Bone marrow (tissue), 2 donors: ENCODE measurements at regions not wholly inside any gene's neighbourhood (a gene's known extent, or its start where the extent isn't known, plus 50 kb on each side); places are given as distances from the start of the nearest gene placed in this dataset.

Experiments
- DNase-seq, 2 donors: peaks; one replicate each; lab custom pipeline; 2025; lab: John Stamatoyannopoulos, UW

DNA sequence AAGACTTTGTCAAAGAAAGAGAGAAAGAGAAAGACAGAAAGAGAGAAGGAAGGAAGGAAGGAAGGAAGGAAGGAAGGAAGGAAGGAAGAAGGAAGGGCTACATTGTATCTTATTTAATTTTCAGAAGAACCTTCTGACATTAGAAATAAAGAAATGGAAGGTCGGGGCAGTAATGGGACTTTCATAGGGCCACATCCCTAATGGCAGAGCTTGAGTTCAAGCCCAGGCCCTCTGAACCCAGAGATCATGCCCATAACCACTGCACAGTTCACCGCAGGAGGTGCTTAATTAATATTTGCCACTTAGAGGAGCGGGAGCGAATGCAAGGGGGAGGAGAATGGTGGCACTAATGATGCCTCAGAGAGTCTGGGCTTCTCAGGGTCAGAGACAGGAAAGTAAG is 233.3 kb downstream of the MN1 start:
- no peak for DNase-seq

DNA sequence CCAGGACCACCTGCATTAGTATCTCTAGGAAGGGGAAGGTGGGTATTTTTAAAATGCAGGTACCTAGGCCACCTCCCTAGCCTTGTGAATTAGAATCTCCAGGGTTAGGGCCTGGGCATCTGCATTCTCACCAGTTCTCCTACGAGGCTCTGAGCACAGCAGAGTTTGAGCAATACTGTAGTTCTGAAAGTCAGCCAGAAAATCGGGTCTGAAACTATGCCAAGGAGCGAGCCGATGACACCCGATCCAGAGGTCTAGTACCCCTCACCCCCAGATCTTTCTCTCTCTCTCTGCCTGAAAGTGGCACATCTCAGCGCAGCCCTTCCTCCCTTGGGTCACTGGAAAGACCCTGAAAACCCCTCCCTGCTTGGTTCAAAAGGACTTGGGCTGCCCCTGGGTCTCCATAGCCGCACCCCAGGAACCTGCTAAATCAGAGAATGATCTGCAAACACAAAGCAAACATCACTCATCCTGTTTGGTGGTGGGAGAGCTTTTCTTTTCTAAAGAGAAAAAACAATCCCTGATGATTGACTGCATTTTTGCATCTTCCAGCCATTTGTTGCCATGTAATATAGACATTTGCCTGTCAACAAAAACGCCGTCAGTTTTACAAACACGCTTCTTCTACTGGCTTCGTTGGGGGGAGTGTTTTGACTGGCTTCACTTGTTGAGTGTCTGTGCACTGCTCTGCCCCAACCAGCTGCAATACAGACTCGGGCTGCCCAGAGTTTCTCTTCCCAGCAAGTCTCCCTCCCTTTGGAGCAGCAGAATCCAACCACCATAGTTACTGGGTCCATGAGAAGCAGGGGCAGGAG is 229.9 kb downstream of the MN1 start:
- no peak for DNase-seq

DNA sequence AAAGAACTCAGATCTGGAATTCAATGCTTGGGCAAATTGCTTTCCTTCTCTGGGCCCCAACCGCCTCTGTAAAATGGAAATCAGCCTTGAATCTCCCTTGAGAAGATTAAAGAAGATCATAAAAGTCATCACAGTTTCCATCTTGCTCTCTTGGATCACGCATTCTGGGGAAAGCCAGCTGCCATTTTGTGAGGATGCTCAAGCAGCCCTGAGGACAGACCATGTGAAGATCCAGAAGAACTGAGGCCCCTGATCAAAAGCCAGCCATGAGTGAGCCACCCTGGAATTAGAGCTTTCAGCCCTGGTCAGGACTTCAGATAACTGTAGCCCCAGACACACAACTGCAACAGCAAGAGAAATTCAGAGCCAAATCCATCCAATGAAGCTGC is 229.3 kb downstream of the MN1 start:
- no peak for DNase-seq

DNA sequence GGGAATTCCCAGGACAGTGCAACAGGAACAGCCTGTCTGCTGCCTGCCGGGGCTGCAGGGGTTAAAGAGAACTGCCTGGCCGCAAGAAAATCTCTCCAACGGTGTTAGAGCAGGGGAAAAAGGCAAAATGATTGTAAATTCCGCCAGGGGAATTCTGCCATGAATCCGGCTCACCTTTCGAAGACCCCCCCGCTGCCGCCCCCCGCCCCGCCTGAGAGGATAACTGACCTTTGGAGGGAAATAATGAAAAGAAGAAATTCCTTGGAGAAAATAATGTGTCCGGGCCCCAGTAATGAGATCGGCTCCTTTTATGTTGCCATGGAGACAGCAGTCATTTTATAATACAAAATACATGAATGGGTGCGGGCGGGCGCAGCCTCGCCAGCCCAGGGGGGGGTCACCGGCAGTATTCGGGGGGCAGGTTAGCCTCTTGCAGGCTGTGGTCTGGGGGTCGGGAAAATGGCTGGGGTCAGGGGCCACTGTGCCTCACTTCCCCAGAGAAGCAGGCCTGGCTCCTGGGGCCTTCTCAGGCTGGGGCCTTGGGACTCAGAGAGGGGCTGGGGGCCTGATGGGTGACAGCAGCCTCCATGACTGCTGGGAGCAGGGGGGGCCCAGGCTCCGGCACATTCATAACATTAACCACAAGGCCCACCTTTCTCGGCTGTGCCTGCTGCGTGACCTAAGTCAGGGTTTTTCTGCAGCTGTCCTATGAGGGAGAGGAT is 228.1 kb downstream of the MN1 start:
- no peak for DNase-seq

DNA sequence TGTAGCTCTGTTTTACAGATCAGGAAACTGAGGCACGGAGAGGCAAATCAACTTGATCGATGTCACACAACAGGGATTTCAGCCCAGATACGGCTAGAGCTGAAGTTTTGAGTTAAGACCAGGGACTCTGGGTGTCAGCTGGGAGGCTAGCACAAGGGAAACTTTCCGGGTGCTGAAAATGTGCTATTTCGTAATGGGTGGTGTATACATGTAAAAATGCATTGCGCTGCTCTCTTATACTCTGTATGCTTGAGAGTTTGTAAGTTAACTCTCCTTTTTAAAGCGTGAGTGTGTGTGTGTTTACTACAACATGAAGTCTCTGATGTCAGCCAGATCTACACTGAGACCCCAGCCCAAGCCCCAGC is 227.6 kb downstream of the MN1 start:
- DNase-seq, result no peak

DNA sequence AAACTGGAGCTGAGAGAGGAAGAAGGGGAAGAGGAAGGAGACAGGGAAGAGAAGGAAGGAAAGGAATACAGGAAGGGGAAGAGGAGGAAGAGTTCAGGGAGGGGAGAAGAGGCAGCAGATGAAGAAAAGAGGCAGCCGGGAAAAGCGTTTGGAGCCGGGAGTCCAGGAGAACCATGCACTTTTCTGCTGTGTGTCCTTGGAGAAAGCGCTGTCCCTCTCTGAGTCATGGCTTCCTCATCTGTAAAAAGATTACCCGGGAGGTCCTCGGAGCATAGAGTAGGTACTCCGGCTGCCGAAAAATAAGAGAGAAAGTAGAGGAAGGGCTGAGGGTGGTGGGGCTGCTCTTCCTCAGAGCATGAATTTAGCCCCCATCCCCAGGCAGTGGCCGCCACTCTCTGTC is 226.9 kb downstream of the MN1 start:
- DNase-seq, result no peak

DNA sequence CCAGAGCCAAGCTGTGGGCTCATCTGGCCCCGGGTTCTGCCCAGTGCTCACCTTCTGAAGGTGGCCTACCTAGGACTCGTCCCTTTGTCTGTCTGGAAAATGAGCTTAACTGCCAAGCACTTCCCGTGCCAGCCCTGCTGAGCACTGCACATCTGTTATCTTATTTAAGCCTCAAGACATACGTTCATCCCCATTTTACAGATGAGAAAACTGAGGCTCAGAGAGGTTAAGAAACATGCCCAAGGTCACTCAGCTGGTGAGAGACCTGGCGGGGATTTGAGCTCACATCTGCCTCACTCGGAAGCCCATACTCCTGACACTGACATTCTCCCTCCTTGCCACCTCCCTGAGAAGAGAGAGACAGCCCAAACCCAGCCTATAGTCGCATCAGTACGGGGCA is 226.2 kb downstream of the MN1 start:
- DNase-seq, result no peak

DNA sequence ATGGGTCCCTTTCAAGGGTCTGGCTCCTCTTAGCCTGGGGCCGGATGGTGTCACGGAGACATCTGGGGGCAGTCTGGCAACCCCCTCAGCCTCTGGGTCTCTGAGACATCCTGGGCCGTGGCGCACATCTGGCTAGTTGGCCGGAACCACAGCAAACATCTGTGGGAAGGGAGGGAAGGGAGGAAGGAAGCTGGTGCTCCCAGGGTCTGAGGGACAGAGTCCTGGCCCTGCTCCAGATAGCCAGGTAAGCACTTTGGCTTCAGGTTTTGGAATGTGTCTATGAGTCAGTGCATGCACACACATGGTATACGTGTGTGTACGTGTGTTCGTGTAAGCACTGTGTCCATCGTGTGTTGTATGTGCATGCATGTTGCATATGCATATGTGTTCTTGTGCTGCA is 225.1 kb downstream of the MN1 start:
- DNase-seq, result no peak

DNA sequence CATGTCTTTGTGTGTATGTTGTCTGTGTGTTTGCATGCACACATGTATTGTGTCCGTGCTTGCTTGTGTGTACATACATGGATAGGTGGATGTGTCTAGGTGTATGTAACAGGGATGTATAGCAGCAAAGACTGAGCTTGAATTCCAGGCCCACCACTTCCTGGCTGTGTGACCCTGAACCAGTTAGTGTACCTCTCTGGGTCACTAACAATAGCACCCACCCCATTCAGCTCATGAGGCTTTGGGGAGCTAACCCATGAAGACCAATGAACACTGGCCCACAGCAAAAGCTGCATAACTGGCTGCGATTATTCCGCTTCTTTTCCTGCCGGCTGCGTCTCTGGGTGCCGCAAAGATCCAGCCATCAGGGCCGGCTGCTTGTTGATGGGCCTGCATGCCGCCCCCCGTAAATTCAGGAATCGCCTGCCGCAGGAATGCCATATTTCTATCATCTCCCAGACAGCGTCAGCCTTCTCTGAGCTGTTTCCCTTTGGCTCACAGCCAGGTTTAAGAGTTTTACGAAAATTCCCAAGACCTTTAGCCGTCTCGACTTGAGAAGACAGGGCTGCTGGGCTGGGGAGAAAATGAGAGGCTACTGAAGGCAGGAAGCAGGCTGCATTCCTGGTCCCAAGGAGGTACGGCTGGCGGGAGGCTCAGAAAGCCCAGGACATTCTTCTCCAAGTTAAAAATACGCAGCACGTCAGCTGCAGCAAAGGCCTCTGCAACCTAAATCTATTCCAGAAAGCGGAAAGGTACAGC is 224.6 kb downstream of the MN1 start:
- DNase-seq, result no peak

DNA sequence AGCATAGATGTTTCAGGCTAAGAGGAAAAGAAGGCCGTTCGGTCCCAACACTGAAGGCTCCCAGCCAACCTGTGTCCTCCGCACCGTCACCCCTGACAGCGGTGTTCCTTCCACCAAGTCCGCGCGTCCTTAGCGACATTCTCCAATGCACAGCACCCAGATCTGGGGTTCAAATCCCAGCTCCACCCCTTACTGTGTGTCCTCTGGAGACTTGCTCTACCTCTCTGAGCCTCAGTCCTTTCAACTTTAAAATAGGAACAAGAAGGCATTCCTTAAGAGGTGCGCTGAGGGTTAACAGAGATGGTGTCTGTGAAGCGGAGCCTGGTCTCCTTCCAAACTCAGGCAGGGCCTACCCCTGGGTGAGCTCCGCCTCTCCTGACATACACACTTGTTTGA is 224.0 kb downstream of the MN1 start:
- no peak for DNase-seq

DNA sequence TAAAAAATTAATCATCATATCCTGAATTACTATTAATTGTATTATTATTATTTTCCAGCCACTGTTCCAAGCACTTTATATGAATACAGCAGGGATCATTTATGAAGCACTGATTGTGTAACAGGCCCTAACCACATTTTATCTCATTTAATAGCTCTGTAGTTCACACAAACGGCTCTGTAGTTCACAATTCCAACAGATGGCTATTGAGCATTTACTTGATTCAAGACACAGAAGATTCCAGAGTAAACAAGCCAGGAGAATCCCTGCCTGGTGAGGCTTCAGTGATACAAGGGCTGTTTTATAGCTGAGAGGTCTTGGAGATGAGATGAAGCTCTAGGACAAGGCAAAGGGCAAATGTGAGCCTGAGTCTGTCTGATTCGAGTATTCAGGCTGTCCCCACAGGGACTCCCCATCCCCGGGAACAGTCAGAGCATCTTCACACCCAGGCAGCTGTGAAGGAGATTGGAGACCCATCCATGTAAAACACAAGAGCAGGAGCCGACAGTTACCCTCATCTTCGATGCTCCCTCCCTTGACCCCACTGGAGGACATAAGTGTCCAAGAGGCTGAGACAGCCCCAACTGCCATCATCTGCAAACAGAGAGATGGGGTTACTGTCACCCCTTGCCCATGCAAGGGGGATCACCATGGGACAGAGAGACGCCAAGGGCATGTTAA is 222.5 kb downstream of the MN1 start:
- DNase-seq, result no peak

DNA sequence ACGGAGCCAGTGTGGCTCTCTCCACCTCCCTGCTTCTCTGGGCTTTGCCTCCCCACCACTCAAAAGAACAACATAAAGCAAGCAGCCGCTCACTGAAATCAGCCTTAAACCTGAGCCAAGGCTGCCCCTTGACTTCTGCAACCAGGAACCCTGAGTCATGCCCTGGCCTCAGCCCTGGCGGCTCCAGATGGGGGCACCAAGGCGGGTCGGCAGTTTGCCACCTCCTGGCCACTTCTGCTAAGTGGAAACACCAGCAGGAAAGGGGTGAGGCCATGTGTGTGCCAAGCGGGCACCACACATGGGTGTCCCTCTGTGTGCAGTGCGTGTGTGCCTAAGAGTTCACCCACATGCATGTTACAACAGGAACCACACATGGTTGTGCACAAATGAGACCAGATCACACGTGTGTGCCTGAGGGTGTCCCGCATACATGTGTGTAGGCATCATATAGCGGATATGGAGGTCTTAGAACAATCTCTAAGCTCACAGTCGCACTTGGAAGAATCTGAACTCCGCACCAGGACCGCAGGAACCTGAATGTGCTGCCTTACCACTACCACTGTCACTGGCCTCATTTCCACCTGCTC is 221.2 kb downstream of the MN1 start:
- DNase-seq, result peak; percentile 5 to 80

DNA sequence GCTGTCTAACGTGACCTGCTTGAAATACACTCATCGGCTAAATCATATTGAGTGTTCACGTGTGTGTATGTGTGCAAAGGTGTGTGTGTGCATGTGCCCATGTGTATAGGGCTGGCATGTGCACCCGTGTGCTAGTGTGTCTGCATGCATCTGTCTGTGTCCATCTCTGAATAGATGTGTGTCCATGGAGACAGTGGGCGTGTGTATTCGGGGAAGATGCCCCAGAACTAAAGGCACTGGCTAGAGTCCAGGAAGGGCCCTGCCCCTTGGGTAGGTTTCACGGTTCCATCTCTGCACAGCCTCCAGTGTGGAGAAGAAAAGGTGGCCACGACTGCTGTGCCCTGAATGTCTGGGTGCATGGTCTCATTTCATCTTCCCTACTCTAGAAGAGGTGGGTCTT is 220.3 kb downstream of the MN1 start:
- DNase-seq, result no peak

DNA sequence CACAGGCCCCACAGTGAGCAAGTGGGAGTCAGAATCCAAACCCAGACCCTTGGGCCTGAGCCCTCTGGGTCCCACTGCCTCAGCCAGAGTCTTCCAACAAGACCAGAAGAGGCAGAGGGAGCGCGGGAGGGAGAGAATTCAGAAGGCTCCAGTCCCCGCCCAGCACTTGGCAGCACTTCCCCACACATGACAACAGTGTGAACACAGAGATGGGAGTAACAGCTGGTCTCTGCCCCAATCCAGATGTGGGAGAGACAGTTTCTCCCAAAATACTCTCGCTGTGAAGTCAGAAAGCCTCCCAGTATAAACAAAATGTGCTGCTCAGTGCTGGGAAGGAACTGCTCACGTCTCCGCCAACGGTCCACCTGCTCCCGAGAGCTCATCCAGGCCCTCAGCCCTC is 219.9 kb downstream of the MN1 start:
- no peak for DNase-seq

DNA sequence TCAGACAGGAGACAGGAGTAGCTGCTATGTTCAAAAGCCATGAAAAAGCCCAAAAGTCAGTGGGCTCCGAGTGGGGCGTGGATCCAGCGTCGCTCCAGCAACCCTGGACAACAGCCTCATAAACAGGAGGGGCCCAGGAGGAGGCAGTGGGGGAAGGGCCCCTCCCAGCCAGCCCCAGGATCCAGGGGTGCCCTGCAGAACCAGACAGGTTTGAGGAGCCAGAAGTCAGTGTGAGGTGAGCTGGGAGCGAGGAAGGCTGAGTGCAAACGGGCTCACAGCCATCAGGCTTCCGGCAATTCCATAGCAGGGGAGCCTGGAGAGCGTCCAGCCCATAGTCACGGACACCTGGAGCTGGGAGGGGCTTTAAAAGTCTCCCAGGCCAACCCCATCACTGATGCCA is 217.7 kb downstream of the MN1 start:
- no peak for DNase-seq

DNA sequence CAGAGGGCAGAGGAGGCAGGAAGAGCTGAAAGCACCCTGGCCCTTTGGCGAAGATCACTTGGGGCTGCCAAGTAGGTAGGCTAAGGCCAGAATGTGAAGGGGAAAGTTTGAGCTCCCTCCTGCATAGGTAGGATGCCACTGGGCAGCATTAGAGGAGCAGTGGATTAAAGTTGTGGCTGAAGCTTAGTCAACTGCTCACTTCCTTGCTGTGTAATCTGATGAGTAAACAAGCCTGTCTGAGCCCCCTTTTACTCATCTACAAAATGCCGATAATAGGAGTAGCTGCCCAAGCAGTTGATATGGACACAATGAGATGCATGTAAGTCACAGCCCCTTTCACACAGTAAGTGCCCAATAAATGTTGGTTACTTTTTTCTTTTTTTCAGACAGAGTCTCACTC is 216.4 kb downstream of the MN1 start:
- DNase-seq, result no peak

DNA sequence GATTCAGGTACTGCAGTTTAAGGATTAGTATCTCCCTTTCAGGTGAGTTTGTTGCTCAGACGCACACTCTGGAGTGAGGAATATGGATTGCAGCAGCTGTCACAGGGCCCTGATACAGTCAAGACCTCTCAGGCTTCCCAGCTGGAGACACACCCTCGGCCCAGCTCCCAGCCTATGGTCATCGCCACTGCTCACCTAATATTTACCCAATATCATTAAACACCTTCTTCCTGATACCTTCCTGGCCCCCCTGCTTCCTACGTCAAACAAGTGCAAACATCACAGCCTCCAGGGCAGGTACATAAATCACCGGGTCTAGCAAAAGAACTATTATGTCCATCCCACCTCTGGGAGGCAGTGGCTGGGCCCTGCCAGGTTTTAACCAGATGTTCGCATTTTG is 213.3 kb downstream of the MN1 start:
- DNase-seq, result no peak

DNA sequence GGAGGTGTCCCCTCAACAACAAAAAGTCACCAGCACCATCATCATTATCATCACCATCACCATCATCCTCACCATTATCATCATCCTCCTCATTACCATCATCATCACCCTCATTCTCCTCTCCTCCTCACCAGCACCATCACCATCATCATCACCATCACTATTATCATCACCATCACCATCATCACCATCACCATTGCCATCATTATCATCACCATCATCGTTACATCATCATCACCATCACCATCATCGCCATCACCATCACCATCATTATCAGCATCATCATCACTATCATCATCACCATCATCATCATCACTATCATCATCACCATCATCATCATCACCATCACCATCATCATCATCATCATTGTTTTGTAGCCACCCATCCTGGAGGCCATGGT is 212.6 kb downstream of the MN1 start:
- no peak for DNase-seq

DNA sequence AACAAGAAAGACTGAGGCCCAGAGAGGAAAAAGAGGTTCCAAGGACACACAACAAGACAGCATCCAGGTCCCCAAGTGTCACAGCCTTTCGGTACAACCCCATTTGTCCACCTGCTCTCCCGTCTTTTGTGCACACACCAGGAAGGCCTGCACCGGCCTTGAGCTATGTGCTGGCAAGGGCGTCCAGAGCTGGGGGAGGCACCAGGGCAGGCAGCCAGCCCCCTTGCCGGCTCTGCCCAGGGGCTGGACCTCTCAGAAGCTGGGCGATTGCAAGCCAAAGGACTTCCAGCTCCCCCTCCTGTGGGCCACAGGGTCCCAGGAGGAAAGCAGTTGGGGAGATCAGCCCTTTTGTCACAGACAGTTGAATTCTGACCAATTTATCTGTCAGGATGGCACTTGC is 210.5 kb downstream of the MN1 start:
- DNase-seq, result no peak

DNA sequence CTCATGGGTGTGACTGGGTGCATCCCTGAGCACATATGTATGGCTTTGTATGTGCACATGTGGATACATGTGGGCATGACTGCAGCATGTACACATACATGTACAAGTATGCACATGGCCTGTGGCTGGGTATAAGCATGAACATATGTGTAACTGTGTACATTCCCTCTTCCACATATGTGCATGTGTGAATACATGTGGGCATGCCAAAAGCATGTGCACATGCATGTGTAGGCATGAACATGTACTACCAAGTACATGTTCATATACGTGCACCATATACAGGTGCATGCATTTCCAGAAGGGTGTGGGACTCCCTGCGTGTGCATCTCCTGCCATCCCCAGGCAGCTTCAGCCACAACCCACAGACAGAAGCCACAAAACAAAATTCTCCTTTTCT is 208.2 kb downstream of the MN1 start:
- no peak for DNase-seq

DNA sequence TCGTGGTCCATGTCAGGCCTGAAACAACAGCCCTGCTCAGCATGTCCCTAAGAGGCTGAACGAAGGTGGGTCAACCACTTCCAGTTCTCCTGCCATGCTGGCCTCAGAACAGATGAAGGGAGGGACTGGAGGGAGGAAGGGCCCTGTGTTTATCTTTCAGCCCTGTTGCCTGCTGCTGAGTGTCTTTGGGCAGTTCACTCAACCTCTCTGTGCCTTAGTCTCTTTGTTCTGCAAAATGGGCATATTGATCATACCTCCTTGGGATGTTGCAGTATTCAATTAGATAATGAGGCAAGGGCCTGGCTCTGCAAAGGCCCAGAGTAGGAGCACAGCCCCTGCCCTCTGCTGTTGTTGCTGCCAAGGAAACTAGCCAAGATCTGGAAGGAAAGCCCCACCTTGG is 207.5 kb downstream of the MN1 start:
- no peak for DNase-seq

DNA sequence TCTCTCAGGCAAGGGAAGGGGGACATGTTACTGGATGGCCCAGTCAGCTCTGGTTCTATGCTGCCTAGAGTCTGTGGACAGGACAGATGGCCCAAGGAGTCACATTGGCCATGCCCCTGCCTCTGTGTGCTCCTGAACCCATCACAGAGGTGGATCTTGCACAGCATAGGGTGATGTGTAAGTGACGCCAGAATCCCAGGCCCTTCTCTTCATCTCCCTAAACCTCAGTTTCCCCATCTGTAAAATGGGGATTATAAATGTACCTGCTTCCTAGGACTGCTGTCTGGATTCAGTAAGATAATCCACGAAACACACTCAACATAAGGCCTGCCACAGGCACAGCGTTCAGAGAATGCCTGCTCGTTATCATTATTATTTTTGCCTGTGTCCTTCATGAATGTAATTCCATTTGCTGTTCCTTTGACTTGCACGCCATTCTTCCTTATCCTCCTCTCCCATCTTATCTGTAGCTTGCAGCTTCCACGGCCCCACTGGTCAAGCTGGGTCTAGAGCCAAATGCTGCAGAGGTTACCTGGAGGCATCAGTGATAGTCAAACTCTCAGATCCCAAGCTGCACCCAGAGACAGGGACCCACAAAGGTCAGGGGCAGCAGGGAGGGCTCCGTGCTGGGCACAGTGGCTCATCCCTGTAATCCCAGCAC is 207.0 kb downstream of the MN1 start:
- DNase-seq, result no peak
